H9 (cell line): ENCODE measurements at regions not wholly inside any gene's neighbourhood (a gene's known extent, or its start where the extent isn't known, plus 50 kb on each side); places are given as distances from the start of the nearest gene placed in this dataset.

Experiments
- DNase-seq: peaks from one replicate; pipeline ENCODE4 v3.0.0-alpha.2; 2017
- H2AFZ ChIP-seq: one replicate; pipeline ENCODE4 v1.6.1; 2013; ENCODE audit warnings: mild to moderate bottlenecking, low read length, control low read depth, moderate library complexity
- H2AK5ac ChIP-seq: 2 replicates; pipeline ENCODE4 v1.6.1; 2013; ENCODE audit warnings: low read length, control low read depth, mixed read lengths; ENCODE audit not compliant: insufficient read length
- H2BK120ac ChIP-seq: one replicate; pipeline ENCODE4 v1.6.1; 2013; ENCODE audit warnings: low read depth, mild to moderate bottlenecking, low read length, control low read depth, inconsistent platforms; ENCODE audit not compliant: poor library complexity, severe bottlenecking
- H2BK12ac ChIP-seq: 2 replicates; pipeline ENCODE4 v1.6.1; 2013; ENCODE audit warnings: low read length, control low read depth, mixed read lengths, low read depth; ENCODE audit not compliant: insufficient read length
- H2BK15ac ChIP-seq: 2 replicates; pipeline ENCODE4 v1.6.1; 2013; ENCODE audit warnings: low read depth, low read length, control low read depth
- H2BK20ac ChIP-seq: one replicate; pipeline ENCODE4 v1.6.1; 2013; ENCODE audit warnings: low read depth, mild to moderate bottlenecking, low read length, control low read depth, inconsistent platforms; ENCODE audit not compliant: poor library complexity, severe bottlenecking
- H2BK5ac ChIP-seq: 2 replicates; pipeline ENCODE4 v1.6.1; 2013; ENCODE audit warnings: low read length, control low read depth, mixed read lengths; ENCODE audit not compliant: insufficient read length
- H3K14ac ChIP-seq: 2 replicates; pipeline ENCODE4 v1.6.1; 2013; ENCODE audit warnings: low read length, control low read depth; ENCODE audit not compliant: insufficient read depth
- H3K18ac ChIP-seq: 2 replicates; pipeline ENCODE4 v1.6.1; 2013; ENCODE audit warnings: low read depth, mild to moderate bottlenecking, mixed read lengths, low read length, control low read depth; ENCODE audit not compliant: insufficient read length
- H3K23ac ChIP-seq: 2 replicates; pipeline ENCODE4 v1.6.1; 2013; ENCODE audit warnings: low read length, control low read depth, mixed read lengths, low read depth; ENCODE audit not compliant: insufficient read length
- H3K23me2 ChIP-seq: 2 replicates; pipeline ENCODE4 v1.6.1; 2013; ENCODE audit warnings: low read depth, mild to moderate bottlenecking, mixed read lengths, low read length, control low read depth; ENCODE audit not compliant: insufficient read length, poor library complexity, severe bottlenecking
- H3K27ac ChIP-seq: 2 replicates; pipeline ENCODE4 v1.5.1; 2013; ENCODE audit warnings: low read length, control low read depth, mixed read lengths, low read depth; ENCODE audit not compliant: insufficient read length
- H3K27me3 ChIP-seq: 2 replicates; pipeline ENCODE4 v1.6.1; 2013; ENCODE audit warnings: low read length, control low read depth, inconsistent platforms; ENCODE audit not compliant: insufficient read depth
- H3K4ac ChIP-seq: 2 replicates; pipeline ENCODE4 v1.6.1; 2013; ENCODE audit warnings: low read depth, mild to moderate bottlenecking, control low read depth, inconsistent platforms, low read length, moderate library complexity
- H3K4me1 ChIP-seq: 2 replicates; pipeline ENCODE4 v1.6.1; 2013; ENCODE audit warnings: low read length, control low read depth, inconsistent platforms; ENCODE audit not compliant: insufficient read depth
- H3K4me2 ChIP-seq: 2 replicates; pipeline ENCODE4 v1.6.1; 2013; ENCODE audit warnings: low read length, control low read depth, mixed read lengths; ENCODE audit not compliant: insufficient read length, insufficient read depth
- H3K56ac ChIP-seq: 2 replicates; pipeline ENCODE4 v1.6.1; 2013; ENCODE audit warnings: low read depth, mild to moderate bottlenecking, mixed read lengths, low read length, control low read depth; ENCODE audit not compliant: insufficient read length
- H3K79me1 ChIP-seq: 2 replicates; pipeline ENCODE4 v1.6.1; 2013; ENCODE audit warnings: low read depth, mild to moderate bottlenecking, moderate library complexity, low read length, control low read depth, inconsistent platforms; ENCODE audit not compliant: insufficient read depth, poor library complexity, severe bottlenecking
- H3K79me2 ChIP-seq: 2 replicates; pipeline ENCODE4 v1.6.1; 2013; ENCODE audit warnings: low read length, control low read depth, inconsistent platforms; ENCODE audit not compliant: insufficient read depth
- H3K9ac ChIP-seq: 2 replicates; pipeline ENCODE4 v1.6.1; 2013; ENCODE audit warnings: low read length, control low read depth, mixed read lengths; ENCODE audit not compliant: insufficient read length; ENCODE audit errors: extremely low read depth
- H3K9me3 ChIP-seq: one replicate; pipeline ENCODE4 v1.6.1; 2013; ENCODE audit warnings: low read depth, low read length, inconsistent platforms; ENCODE audit not compliant: control insufficient read depth
- H3T11ph ChIP-seq: one replicate; pipeline ENCODE4 v1.6.1; 2013; ENCODE audit warnings: mild to moderate bottlenecking, low read length, control low read depth, inconsistent platforms
- H4K20me1 ChIP-seq: one replicate; pipeline ENCODE4 v1.6.1; 2013; ENCODE audit not compliant: control insufficient read depth, insufficient read length, insufficient read depth
- H4K5ac ChIP-seq: 2 replicates; pipeline ENCODE4 v1.6.1; 2013; ENCODE audit warnings: low read depth, mild to moderate bottlenecking, mixed read lengths, low read length, control low read depth; ENCODE audit not compliant: insufficient read length
- H4K8ac ChIP-seq: replicated peaks from 2 replicates; pipeline ENCODE4 v1.6.1; 2013; ENCODE audit warnings: low read length, control low read depth, mixed read lengths, low read depth; ENCODE audit not compliant: insufficient read length
- H4K91ac ChIP-seq: 2 replicates; pipeline ENCODE4 v1.6.1; 2013; ENCODE audit warnings: low read depth, mild to moderate bottlenecking, moderate library complexity, mixed read lengths, low read length, control low read depth; ENCODE audit not compliant: insufficient read length
- H3K27ac Mint-ChIP-seq, 3 experiments: 2 replicates in 2 of 3; 3 replicates in 1 of 3; pipeline ENCODE4 v1.8.0; 2020 to 2021; ENCODE audit warnings: mixed read lengths in 3 of 3, mild to moderate bottlenecking in 1 of 3, moderate library complexity in 1 of 3
- H3K27me3 Mint-ChIP-seq: 2 replicates; pipeline ENCODE4 v1.8.0; 2021; ENCODE audit warnings: low read depth, mild to moderate bottlenecking, moderate library complexity, mixed read lengths
- H3K36me3 Mint-ChIP-seq, 3 experiments: 2 replicates in 2 of 3; 3 replicates in 1 of 3; pipeline ENCODE4 v1.8.0; 2020 to 2021; ENCODE audit warnings: low read depth in 3 of 3, mixed read lengths in 3 of 3; ENCODE audit not compliant: insufficient read depth in 1 of 3
- H3K4me1 Mint-ChIP-seq, 2 experiments: 2 replicates each; pipeline ENCODE4 v1.8.0; 2020; ENCODE audit warnings: mixed read lengths in 2 of 2
- H3K4me3 Mint-ChIP-seq, 2 experiments: 2 replicates in 1 of 2; 3 replicates in 1 of 2; pipeline ENCODE4 v1.8.0; 2020 to 2021; ENCODE audit warnings: mild to moderate bottlenecking in 2 of 2, mixed read lengths in 2 of 2, moderate library complexity in 1 of 2
- H3K9me3 Mint-ChIP-seq, 2 experiments: 2 replicates in 1 of 2; 3 replicates in 1 of 2; pipeline ENCODE4 v1.8.0; 2020; ENCODE audit warnings: mild to moderate bottlenecking in 2 of 2, mixed read lengths in 2 of 2, moderate library complexity in 1 of 2
- CTCF ChIP-seq: fragments of 200-600 bp; sonication (generic); conservative IDR thresholded peaks from 3 replicates; pipeline ENCODE4 v1.8.0; 2021; ENCODE audit warnings: antibody characterized with exemption, mild to moderate bottlenecking
- WGBS: extraction: QIAGEN DNeasy Blood & Tissue Kit; methylation state at CpG from one replicate; pipeline ENCODE4 v1.1.7; 2013; ENCODE audit warnings: missing lambda C conversion rate, low lambda C conversion rate, mixed read lengths; ENCODE audit not compliant: insufficient read length; ENCODE audit errors: extremely low coverage; 5-methylcytosine and 5-hydroxymethylcytosine counted together

DNA sequence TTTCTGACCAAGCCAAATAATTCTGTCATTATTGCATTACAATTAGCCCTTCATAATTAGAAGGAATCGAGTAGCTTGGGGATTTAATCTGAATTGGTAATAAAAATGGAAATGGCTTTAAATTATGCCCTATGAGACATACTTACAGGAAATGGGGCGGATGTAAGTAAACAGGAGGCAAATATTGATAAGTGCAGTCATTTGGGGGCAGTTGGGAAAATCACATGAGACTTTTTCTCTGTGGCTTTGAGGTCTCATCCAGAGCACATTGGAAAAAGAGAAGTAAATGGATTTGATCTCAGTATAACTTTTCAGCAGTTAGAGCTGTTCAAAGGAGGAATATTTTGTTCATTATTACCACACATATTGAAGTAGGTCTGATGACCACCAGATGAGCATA lies 307.8 kb upstream of the POM121L12 start:
- Histone ChIP-seq H3K4ac (no peak overlapping the region), H3K23me2 (no peaks in the 10 kb centered on the region), H3K4me1 (no peaks in the 10 kb centered on the region), H2AFZ (no peak overlapping the region), H2BK20ac (no peak overlapping the region), H2BK15ac (no peak overlapping the region), H2AK5ac (no peak overlapping the region), H4K91ac (no peak overlapping the region), H3K4me2 (no peak overlapping the region), H2BK5ac (no peak overlapping the region), H4K20me1 (no peaks in the 10 kb centered on the region), H2BK120ac (no peak overlapping the region), H2BK12ac (no peak overlapping the region), H3K56ac (no peak overlapping the region), H3K9ac (no peak overlapping the region), H3K27me3 (no peaks in the 10 kb centered on the region), H3K23ac (no peak overlapping the region), H3K79me1 (no peaks in the 10 kb centered on the region), H4K8ac (no peak overlapping the region), H3K14ac (no peak overlapping the region), H3K18ac (no peak overlapping the region), H3K27ac (no peak overlapping the region), H3K9me3 (no peaks in the 10 kb centered on the region), H3K79me2 (no peaks in the 10 kb centered on the region), H3T11ph (no peak overlapping the region), H4K5ac (no peak overlapping the region)
- Mint-ChIP-seq H3K4me1 (no peaks in the 10 kb centered on the region), H3K27ac (no peak overlapping the region; a peak in 1 of 7 replicates), H3K36me3 (peaks cover 0 to 9% (median 3%) of the 10 kb centered on the region in 3 experiments; a peak in 3 of 7 replicates), H3K27me3 (no peaks in the 10 kb centered on the region), H3K4me3 (no peak overlapping the region), H3K9me3 (peaks cover 5 to 9% of the 10 kb centered on the region in 2 experiments; a peak in 4 of 5 replicates)
- no peak for TF ChIP-seq CTCF
- no CpG with 5 or more reads among the region's 2 CpGs for WGBS
- DNase-seq = no peak
